ENCODE measurements at regions not wholly inside any gene's neighbourhood (a gene's known extent, or its start where the extent isn't known, plus 50 kb on each side); places are given as distances from the start of the nearest gene placed in this dataset.

GRCh38 chr5:6899221-6899620 is 186.0 kb downstream of the TENT4A start:
- TF ChIP-seq FOXM1 (IDR thresholded peaks at IDR 0.05; ENCODE audit: borderline replicate concordance, low read depth) (no peak), TAF1 (IDR thresholded peaks at IDR 0.05; ENCODE audit: low read depth) (no peak), EP300 (IDR thresholded peaks at IDR 0.05; ENCODE audit: borderline replicate concordance) (no peak), REST (IDR thresholded peaks at IDR 0.05; ENCODE audit: low read depth) (no peak)
- TF ChIP-seq, protein P1, sequence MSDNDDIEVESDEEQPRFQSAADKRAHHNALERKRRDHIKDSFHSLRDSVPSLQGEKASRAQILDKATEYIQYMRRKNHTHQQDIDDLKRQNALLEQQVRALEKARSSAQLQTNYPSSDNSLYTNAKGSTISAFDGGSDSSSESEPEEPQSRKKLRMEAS (IDR thresholded peaks at IDR 0.05) = no peak

All from Ishikawa (cell line).